ENCODE measurements at regions not wholly inside any gene's neighbourhood (a gene's known extent, or its start where the extent isn't known, plus 50 kb on each side); places are given as distances from the start of the nearest gene placed in this dataset.
"Not testable (repeated sequence)": the region's sequence is repeated elsewhere in the genome, so short reads cannot be mapped to it uniquely, and the experiment has no call there.

GRCh38 chr14:85027681-85028370 is 502.1 kb upstream of the FLRT2 start:
- no peak for DNase-seq

GRCh38 chr14:85037411-85037810 is 492.5 kb upstream of the FLRT2 start:
- DNase-seq: no peak

- DNase-seq: no peak
Observed at GRCh38 chr14:85038526-85039352, 491.2 kb upstream of the FLRT2 start.

GRCh38 chr14:85039353-85039626 is 490.7 kb upstream of the FLRT2 start:
- DNase-seq: no peak

GRCh38 chr14:85040046-85040685 is 489.8 kb upstream of the FLRT2 start:
- DNase-seq: no peak

- peak; percentile 8 for DNase-seq
Observed at GRCh38 chr14:85041618-85042017, 488.3 kb upstream of the FLRT2 start.

- DNase-seq: no peak
Observed at GRCh38 chr14:85042301-85042700, 487.6 kb upstream of the FLRT2 start.

GRCh38 chr14:85050180-85050579 is 479.8 kb upstream of the FLRT2 start:
- DNase-seq: no peak

- no peak for DNase-seq
Observed at GRCh38 chr14:85052646-85053045, 477.3 kb upstream of the FLRT2 start.

- no peak for DNase-seq
Observed at GRCh38 chr14:85054178-85054577, 475.8 kb upstream of the FLRT2 start.

GRCh38 chr14:85056267-85056666 is 473.7 kb upstream of the FLRT2 start:
- no peak for DNase-seq

GRCh38 chr14:85057221-85057620 is 472.7 kb upstream of the FLRT2 start:
- no peak for DNase-seq

- DNase-seq: no peak
Observed at GRCh38 chr14:85058150-85058549, 471.8 kb upstream of the FLRT2 start.

- no peak for DNase-seq
Observed at GRCh38 chr14:85060121-85060520, 469.8 kb upstream of the FLRT2 start.

GRCh38 chr14:85061256-85061655 is 468.7 kb upstream of the FLRT2 start:
- DNase-seq: no peak

GRCh38 chr14:85063747-85064146 is 466.2 kb upstream of the FLRT2 start:
- no peak for DNase-seq

GRCh38 chr14:85071447-85071846 is 458.5 kb upstream of the FLRT2 start:
- no peak for DNase-seq

GRCh38 chr14:85074955-85075354 is 455.0 kb upstream of the FLRT2 start:
- no peak for DNase-seq

GRCh38 chr14:85075694-85076476 is 454.1 kb upstream of the FLRT2 start:
- DNase-seq: no peak

- not testable (repeated sequence) for DNase-seq
Observed at GRCh38 chr14:85077716-85078115, 452.2 kb upstream of the FLRT2 start.

GRCh38 chr14:85079842-85080730 is 449.9 kb upstream of the FLRT2 start:
- no peak for DNase-seq

GRCh38 chr14:85084344-85084743 is 445.6 kb upstream of the FLRT2 start:
- no peak for DNase-seq
